Right lobe of liver (tissue), 4 donors: ENCODE measurements at regions not wholly inside any gene's neighbourhood (a gene's known extent, or its start where the extent isn't known, plus 50 kb on each side); places are given as distances from the start of the nearest gene placed in this dataset.

ENCODE experiments used
- CTCF ChIP-seq, 4 donors: fragments of 200-600 bp in 3 of 4; fragments of 450-650 bp in 1 of 4; IDR thresholded peaks; one replicate each; pipeline versions ENCODE4 v1.5.1 to v1.8.0; 2016 to 2022; ENCODE audit warnings: antibody characterized with exemption in 4 of 4, mild to moderate bottlenecking in 2 of 4
- POLR2A ChIP-seq: fragments of 450-650 bp; IDR thresholded peaks from one replicate; pipeline ENCODE4 v1.6.1; 2017; ENCODE audit warnings: antibody characterized with exemption, mild to moderate bottlenecking
- donor health status: DM: no; HTN: no; CAD: no.
- donor health status: DM: no; HTN: no; CAD: no.
- donor health status: DM: no; HTN: yes; CAD: no.

- TF ChIP-seq POLR2A, result no peak
- no peak for TF ChIP-seq CTCF (IDR thresholded peaks at IDR 0.05)
These were observed 50.1 kb upstream of the CES5A start for GRCh38 chr16:55925242-55925641.
